ENCODE measurements at regions not wholly inside any gene's neighbourhood (a gene's known extent, or its start where the extent isn't known, plus 50 kb on each side); places are given as distances from the start of the nearest gene placed in this dataset.

- H3K36me3 ChIP-seq (ENCODE audit: control insufficient read depth in 1 of 2, insufficient read depth in 2 of 2, low read length in 2 of 2), result no peaks in the 10 kb centered on the region
- no peaks in the 10 kb centered on the region for H3K4me1 ChIP-seq (ENCODE audit: control insufficient read depth in 1 of 2, insufficient read depth in 2 of 2, low read length in 2 of 2)
- ChIA-PET POLR2A (no interaction called here), RAD21 (ENCODE audit: low non-redundant PET in 1 of 2, low total read pairs in 2 of 2, uncharacterized antibody in 2 of 2, unreplicated experiment in 2 of 2) (no interaction called here), CTCF (no interaction called here)
- BruUV-seq (replicated peaks), result no TSS peak
- no peak overlapping the region for H3K27ac ChIP-seq (ENCODE audit: low read depth, low read length)
- no peak overlapping the region for H2AFZ ChIP-seq (ENCODE audit: low read depth, low read length, poor library complexity, severe bottlenecking)
- no peaks in the 10 kb centered on the region for H3K79me2 ChIP-seq (ENCODE audit: insufficient read depth, low read length)
- H3K9me2 ChIP-seq (ENCODE audit: insufficient read depth), result no peaks in the 10 kb centered on the region
- H4K20me1 ChIP-seq (ENCODE audit: insufficient read depth), result no peaks in the 10 kb centered on the region
- no peak overlapping the region for H3K4me3 ChIP-seq (replicated peaks in 1 of 2; ENCODE audit: low read depth in 1 of 2, low read length in 2 of 2)
- DNase-seq (ENCODE audit: low read depth, low spot score), result no peak
- TF ChIP-seq JUND (IDR thresholded peaks at IDR 0.05) (no peak), EGR1 (IDR thresholded peaks at IDR 0.05; ENCODE audit: low read depth) (no peak), SIN3A (IDR thresholded peaks at IDR 0.05; ENCODE audit: low read depth) (no peak), POLR2AphosphoS5 (IDR thresholded peaks at IDR 0.05; ENCODE audit: low read depth, low read length) (no peak)
- no peak for ATAC-seq
- H3K9me3 ChIP-seq (ENCODE audit: control insufficient read depth in 1 of 2, insufficient read depth in 1 of 2, low read depth in 1 of 2, low read length in 2 of 2), result no peaks in the 10 kb centered on the region
- no peak overlapping the region for H3K9ac ChIP-seq (ENCODE audit: low read length)
- H3K4me2 ChIP-seq (ENCODE audit: low read length), result no peak overlapping the region
- no peaks in the 10 kb centered on the region for H3K27me3 ChIP-seq (ENCODE audit: insufficient read depth, low read length)
- intact Hi-C loops (cut with micrococcal nuclease), result no loop called here
These were observed 278.4 kb upstream of the DACH1 start for GRCh38 chr13:72145383-72145782.

GRCh38 chr13:72144636-72145035, 277.6 kb upstream of the DACH1 start:
- no peak for TF ChIP-seq CTCF (IDR thresholded peaks at IDR 0.05 in 2 of 3, conservative IDR thresholded peaks at IDR 0.05 in 1 of 3; ENCODE audit: borderline replicate concordance in 1 of 3, insufficient read depth in 1 of 3, low read depth in 2 of 3, low read length in 2 of 3)
- TF ChIP-seq ATF3 (IDR thresholded peaks at IDR 0.05), result no peak
- TF ChIP-seq YY1 (IDR thresholded peaks at IDR 0.05; ENCODE audit: extremely low read depth, insufficient replicate concordance, low read depth, low read length), result no peak
- no peak for TF ChIP-seq SP1 (IDR thresholded peaks at IDR 0.05; ENCODE audit: low read depth)
- TF ChIP-seq FOSL1 (IDR thresholded peaks at IDR 0.05; ENCODE audit: low read depth), result no peak
- TF ChIP-seq CEBPB (IDR thresholded peaks at IDR 0.05; ENCODE audit: low read depth), result no peak
- no peak for TF ChIP-seq EZH2 (IDR thresholded peaks at IDR 0.05)
- no peak for TF ChIP-seq ZFX (IDR thresholded peaks at IDR 0.05)
- no peak for TF ChIP-seq SRF (IDR thresholded peaks at IDR 0.05; ENCODE audit: low read depth)
- TF ChIP-seq EGR1 (IDR thresholded peaks at IDR 0.05; ENCODE audit: low read depth), result no peak
- TF ChIP-seq SIN3A (IDR thresholded peaks at IDR 0.05; ENCODE audit: low read depth), result no peak
- no peaks in the 10 kb centered on the region for H3K27me3 ChIP-seq (ENCODE audit: insufficient read depth, low read length)
- H3K79me2 ChIP-seq (ENCODE audit: insufficient read depth, low read length), result no peaks in the 10 kb centered on the region
- DNase-seq (ENCODE audit: low read depth, low spot score) (no peak), ATAC-seq (no peak)
- H2AFZ ChIP-seq (ENCODE audit: low read depth, low read length, poor library complexity, severe bottlenecking), result no peak overlapping the region
- no peaks in the 10 kb centered on the region for H3K9me2 ChIP-seq (ENCODE audit: insufficient read depth)
- ChIA-PET POLR2A (no interaction called here), CTCF (no interaction called here), RAD21 (ENCODE audit: low non-redundant PET in 1 of 2, low total read pairs in 2 of 2, uncharacterized antibody in 2 of 2, unreplicated experiment in 2 of 2) (no interaction called here)
- H3K36me3 ChIP-seq (ENCODE audit: control insufficient read depth in 1 of 2, insufficient read depth in 2 of 2, low read length in 2 of 2), result no peaks in the 10 kb centered on the region
- intact Hi-C loops (cut with micrococcal nuclease), result no loop called here
- H3K4me3 ChIP-seq (replicated peaks in 1 of 2; ENCODE audit: low read depth in 1 of 2, low read length in 2 of 2), result no peak overlapping the region
- no TSS peak for BruUV-seq (replicated peaks)
- no peak overlapping the region for H3K27ac ChIP-seq (ENCODE audit: low read depth, low read length)
- no peaks in the 10 kb centered on the region for H4K20me1 ChIP-seq (ENCODE audit: insufficient read depth)
- no peaks in the 10 kb centered on the region for H3K4me1 ChIP-seq (ENCODE audit: control insufficient read depth in 1 of 2, insufficient read depth in 2 of 2, low read length in 2 of 2)
- H3K9ac ChIP-seq (ENCODE audit: low read length), result no peak overlapping the region
- H3K4me2 ChIP-seq (ENCODE audit: low read length), result no peak overlapping the region
- no peaks in the 10 kb centered on the region for H3K9me3 ChIP-seq (ENCODE audit: control insufficient read depth in 1 of 2, insufficient read depth in 1 of 2, low read depth in 1 of 2, low read length in 2 of 2)
